TTC549 (cell line): ENCODE measurements at regions not wholly inside any gene's neighbourhood (a gene's known extent, or its start where the extent isn't known, plus 50 kb on each side); places are given as distances from the start of the nearest gene placed in this dataset.

ENCODE experiments used
- FAIRE-seq: peaks from 2 replicates; lab custom pipeline; 2012; peaks lifted over from hg19 to GRCh38; lab: Jason Lieb, UNC

GRCh38 chr2:12971581-12972365, 255.0 kb downstream of the TRIB2 start:
- FAIRE-seq = no peak

DNA sequence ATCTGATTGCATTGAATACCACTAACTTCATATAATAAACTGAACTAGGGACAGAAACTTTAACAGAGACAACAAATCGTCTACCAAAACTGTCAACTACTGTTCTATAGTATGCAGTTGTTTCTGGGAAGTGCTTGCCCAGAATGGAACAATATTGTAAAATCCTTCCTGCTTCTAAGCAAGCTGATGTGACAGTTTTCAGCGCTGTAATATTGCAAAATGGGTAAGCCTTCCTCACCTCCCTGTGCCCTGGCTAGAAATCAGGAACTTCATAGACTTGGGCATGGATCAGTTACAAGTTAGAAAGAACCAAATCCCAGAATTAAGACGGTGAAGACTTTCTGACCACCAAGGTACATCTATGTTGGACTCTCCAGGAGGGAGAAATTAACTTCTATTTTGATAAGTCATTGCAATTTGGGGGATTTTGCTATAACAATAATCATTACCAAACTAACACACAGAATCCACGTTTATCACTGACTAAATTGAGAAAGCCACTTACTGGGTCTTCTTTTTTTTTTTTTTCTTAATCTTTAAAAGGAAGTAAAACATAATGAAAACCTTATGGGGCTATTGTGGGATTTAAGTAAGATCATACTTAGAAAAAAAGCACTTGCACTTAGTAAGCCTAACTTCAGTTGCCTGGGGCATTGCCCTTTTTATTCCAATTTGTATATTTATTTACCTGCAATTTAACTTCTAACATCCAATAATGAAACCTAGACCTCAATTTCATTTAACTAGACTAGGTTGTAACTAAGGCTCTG, 261.5 kb downstream of the TRIB2 start:
- FAIRE-seq = no peak

- FAIRE-seq = no peak
These were observed 262.3 kb downstream of the TRIB2 start for GRCh38 chr2:12979066-12979465.

- no peak for FAIRE-seq
These were observed 264.1 kb downstream of the TRIB2 start for GRCh38 chr2:12980817-12981216.

DNA sequence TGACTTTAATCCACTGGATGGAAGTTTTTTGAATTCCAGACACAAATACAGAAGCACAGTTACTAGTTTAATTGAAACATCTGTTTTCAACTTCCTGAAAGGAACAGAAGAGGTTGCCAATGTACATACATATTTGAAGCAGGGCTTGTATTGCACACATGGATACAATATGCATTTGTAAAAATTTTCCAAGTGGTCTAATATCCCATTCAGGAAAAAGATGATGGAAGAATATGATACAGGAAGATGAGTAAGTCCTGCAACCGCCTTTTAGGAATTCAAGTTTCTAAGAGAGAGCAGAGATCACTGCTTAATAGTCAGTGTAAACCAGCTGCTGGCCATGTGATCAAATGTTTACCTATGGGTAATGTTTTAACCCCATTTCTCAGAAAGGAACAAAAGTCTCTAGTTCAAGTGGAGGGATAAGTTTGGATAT, 265.4 kb downstream of the TRIB2 start:
- FAIRE-seq = no peak

DNA sequence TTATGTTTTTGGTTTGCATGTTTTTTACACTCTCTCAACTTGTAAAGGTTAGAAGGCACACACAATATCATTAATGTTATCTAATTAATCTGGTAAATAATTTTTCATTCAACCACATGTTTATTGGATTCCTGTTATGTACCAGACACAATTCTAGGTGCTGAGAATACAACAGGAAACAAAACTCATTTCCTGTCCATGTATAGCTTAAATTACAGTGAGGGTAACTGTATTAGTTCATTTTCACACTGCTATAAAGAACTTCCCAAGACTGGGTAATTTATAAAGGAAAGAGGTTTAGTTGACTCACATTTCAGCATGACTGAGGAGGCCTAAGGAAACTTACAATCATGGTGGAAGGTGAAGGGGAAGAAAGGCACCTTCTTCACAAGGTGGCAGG, 270.5 kb downstream of the TRIB2 start:
- no peak for FAIRE-seq

DNA sequence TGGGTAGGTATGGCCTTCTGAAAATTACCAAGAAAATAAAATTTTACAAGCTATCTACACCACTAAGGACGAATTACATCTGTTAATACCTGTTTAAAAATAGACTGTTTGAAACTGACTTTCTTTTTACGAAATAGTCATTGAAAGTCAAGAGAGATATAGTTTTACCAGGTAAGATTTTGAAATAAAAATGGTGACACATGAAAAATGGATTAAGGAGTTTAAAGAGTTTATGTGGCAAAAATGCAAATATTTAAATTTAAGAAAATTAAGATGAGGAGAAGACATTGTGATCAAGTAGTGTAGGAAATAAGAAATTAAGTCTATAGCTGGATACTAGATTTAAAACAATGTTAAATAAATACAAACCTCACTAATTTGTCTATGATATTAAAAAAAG, 271.5 kb downstream of the TRIB2 start:
- no peak for FAIRE-seq

DNA sequence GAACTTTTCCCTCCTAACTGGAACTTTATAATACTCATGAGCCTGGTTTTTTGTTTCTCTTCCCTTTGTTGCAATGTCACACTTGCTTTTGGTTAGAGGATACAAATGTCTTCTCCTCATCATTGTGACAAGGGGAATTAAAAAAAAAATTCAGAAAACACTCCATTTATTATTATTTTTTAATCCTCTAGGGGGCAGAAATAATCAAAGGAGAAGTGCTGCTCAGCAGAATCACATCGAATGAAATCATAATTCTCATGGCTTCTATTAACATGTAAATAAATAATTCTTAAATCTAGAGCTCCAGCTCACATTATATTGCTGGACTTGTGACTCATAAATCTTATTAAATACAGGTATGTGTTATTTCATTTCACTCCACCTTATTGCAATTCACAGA, 273.8 kb downstream of the TRIB2 start:
- no peak for FAIRE-seq

- FAIRE-seq = no peak
These were observed 281.9 kb downstream of the TRIB2 start for GRCh38 chr2:12998685-12999084.

DNA sequence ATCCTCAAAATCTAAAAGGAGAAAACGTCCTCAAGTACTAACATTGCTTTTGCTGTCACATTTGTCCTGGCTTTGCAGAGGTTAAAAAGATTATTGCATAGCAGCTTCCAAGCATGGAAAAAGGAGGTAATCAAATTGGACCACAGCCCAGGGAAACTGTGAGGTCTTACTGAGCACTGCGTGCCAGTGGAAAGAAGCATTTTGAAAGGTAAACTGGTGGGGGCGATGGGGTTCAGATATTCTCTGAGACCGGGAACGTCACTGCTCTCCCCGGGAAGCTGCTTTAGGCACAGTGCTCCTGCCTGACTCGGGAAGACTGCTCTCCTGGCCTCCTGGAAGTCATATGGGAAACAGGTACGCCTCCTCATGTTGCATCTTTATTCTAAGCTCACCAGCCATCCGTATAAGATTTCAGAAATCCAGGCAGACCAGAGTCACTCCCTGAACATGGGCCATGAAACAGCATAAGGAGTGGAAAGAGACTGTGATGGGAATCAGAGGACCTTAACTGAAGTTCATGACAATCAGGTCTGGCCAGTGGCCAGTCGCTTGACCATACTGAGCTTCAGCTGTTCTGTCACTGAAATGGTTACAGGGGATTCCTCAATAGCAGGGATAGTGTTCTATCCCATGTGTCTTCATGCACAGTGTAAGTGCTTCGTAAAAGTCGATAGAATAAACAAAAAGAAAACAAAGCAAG, 284.1 kb downstream of the TRIB2 start:
- FAIRE-seq = no peak

- no peak for FAIRE-seq
These were observed 284.7 kb downstream of the TRIB2 start for GRCh38 chr2:13001408-13001807.

- no peak for FAIRE-seq
These were observed 286.0 kb downstream of the TRIB2 start for GRCh38 chr2:13002536-13003331.

GRCh38 chr2:13003500-13003899, 286.8 kb downstream of the TRIB2 start:
- no peak for FAIRE-seq

- FAIRE-seq = no peak
These were observed 288.3 kb downstream of the TRIB2 start for GRCh38 chr2:13005048-13005447.

- FAIRE-seq = no peak
These were observed 289.1 kb downstream of the TRIB2 start for GRCh38 chr2:13005761-13006335.

GRCh38 chr2:13006426-13006825, 289.7 kb downstream of the TRIB2 start:
- FAIRE-seq = no peak

DNA sequence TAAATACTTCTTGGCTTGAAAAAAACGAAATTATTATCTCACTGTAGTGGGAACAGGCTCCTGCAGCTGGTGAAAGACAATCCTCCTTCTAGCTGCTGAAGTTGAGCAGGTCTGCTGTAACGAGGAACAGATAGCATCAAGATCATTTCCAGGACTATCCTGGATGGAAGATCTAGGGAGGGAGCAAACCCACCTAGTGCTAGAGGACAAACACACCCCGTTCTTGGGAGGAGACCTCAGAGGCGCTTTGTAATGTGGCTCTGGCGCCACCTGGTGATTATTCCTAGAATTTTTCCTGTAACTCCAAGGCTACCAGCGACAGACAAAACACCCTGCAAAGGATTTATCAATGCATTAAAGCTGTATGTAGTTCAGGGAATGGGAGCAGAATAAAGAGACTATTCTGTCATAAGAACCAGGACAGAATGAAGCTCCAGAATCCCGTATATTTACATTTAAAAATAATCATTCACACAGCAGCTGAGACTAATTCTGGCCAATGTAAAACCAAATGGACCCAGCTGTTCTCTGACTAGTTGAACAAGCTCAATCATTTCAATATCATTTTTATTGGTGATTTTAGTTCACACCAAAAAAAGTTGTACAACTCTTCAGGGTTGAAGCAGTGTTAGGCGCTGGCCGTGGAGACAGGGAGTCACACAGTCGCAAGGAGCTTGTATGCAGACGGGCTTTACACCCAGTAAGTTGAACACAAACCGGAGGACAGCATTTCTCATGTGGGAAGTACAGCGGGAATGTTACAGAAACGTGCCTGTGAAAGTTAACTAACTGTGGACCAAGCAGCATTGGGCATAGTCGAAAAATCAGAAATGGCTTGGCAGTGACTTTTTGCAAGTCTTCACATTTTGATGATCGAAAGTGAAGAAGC, 290.3 kb downstream of the TRIB2 start:
- peak; percentile 22 for FAIRE-seq

- no peak for FAIRE-seq
These were observed 292.4 kb downstream of the TRIB2 start for GRCh38 chr2:13009027-13009642.

GRCh38 chr2:13010283-13010682, 293.5 kb downstream of the TRIB2 start:
- FAIRE-seq = no peak

DNA sequence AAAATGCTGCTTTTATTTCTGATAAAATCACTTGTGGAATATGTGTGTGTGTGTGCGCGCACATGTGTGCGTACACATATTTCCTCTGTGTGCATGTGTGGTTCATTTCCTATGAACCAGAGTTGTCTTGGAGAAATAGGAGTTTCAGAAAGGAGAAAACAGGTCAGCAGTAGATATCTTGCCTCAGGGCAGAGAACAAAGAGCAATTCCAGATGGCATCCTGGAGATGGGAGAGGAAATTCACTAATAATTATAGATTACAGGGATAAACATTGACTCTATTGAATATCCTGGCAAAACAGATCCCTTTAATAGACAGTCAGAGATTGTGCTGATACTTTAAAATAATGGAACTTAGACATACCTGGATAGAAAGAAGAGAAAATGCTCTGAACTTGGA, 298.0 kb downstream of the TRIB2 start:
- no peak for FAIRE-seq
